GM19467 (cell line): ENCODE measurements at regions not wholly inside any gene's neighbourhood (a gene's known extent, or its start where the extent isn't known, plus 50 kb on each side); places are given as distances from the start of the nearest gene placed in this dataset.

ENCODE experiments used
- ATAC-seq: cut with Tn5 transposase; IDR thresholded peaks from one replicate; pipeline ENCODE4 v1.9.1; 2021; ENCODE audit warnings: mild to moderate bottlenecking, moderate library complexity; ENCODE audit not compliant: unreplicated experiment

- no peak for ATAC-seq
Observed at GRCh38 chrX:149161435-149162088, 343.5 kb downstream of the IDS start.

- ATAC-seq: no peak
Observed at GRCh38 chrX:149157976-149158375, 347.1 kb downstream of the IDS start.

GRCh38 chrX:149152941-149153340 is 352.2 kb downstream of the IDS start:
- ATAC-seq: no peak

GRCh38 chrX:149151805-149152757 is 353.0 kb downstream of the IDS start:
- ATAC-seq: no peak

GRCh38 chrX:149145845-149146285 is 359.2 kb downstream of the IDS start:
- ATAC-seq: no peak

GRCh38 chrX:149131774-149132173 is 373.3 kb downstream of the IDS start:
- no peak for ATAC-seq

- ATAC-seq: no peak
Observed at GRCh38 chrX:149129767-149130166, 375.3 kb downstream of the IDS start.

GRCh38 chrX:149124526-149125108 is 380.5 kb downstream of the IDS start:
- ATAC-seq: no peak

GRCh38 chrX:149121206-149121920 is 383.7 kb downstream of the IDS start:
- no peak for ATAC-seq

- no peak for ATAC-seq
Observed at GRCh38 chrX:149120459-149120858, 384.6 kb downstream of the IDS start.

GRCh38 chrX:149114874-149115273 is 390.2 kb downstream of the IDS start:
- ATAC-seq: no peak

- ATAC-seq: no peak
Observed at GRCh38 chrX:149114001-149114400, 391.1 kb downstream of the IDS start.

GRCh38 chrX:149097786-149098185 is 407.3 kb downstream of the IDS start:
- ATAC-seq: no peak

- no peak for ATAC-seq
Observed at GRCh38 chrX:149092179-149092578, 412.9 kb downstream of the IDS start.

GRCh38 chrX:149079805-149080406 is 425.2 kb downstream of the IDS start:
- no peak for ATAC-seq

- no peak for ATAC-seq
Observed at GRCh38 chrX:149074398-149074797, 430.7 kb downstream of the IDS start.

GRCh38 chrX:149073479-149073878 is 431.6 kb downstream of the IDS start:
- no peak for ATAC-seq

GRCh38 chrX:149069899-149070298 is 435.2 kb downstream of the IDS start:
- no peak for ATAC-seq

GRCh38 chrX:149060921-149061320 is 444.2 kb downstream of the IDS start:
- ATAC-seq: no peak
